ENCODE measurements at regions not wholly inside any gene's neighbourhood (a gene's known extent, or its start where the extent isn't known, plus 50 kb on each side); places are given as distances from the start of the nearest gene placed in this dataset.

DNA sequence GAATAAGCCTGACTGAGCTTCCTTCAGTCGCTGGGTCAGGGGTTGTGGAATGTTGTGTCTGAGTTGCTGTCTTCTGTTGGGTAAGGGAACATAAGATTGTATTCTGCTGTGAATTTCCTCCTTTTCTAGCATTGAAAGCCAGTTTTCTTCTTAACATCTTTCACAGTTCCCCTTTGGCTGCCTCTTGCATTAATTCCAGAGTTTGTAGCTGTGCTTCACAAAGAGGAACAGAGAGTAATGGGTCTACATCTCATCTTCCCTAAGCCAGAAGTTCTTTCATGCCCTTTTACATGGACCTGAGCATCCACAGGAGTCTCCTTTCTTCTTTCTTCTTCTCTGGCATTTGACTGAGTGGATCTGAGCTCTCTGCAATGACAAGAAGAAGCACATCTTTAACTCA lies 686.8 kb downstream of the KCTD16 start:
- no peak for DNase-seq (ENCODE audit: insufficient read length, low spot score)
- no peak for FAIRE-seq
- no peak for TF ChIP-seq POLR2A (IDR thresholded peaks at IDR 0.05; ENCODE audit: low read depth, low read length)

DNA sequence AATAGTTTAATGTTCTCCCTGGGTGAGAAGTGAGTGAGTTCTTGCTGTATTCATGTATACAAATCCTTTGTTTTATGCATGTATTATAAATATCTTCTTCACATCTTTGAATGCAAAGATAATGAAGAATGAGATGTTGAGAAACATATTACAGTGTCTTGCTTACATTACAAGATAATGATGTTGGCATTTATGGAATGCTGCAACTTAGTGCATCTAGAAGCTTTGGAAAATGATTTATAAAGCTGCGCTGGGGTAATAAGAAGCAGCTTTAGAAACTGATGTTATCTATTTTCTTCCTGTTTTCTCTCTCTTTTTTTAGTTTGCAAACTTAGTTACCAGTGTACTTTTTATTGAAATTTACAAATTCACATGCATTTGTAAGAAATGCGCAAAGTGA lies 673.4 kb downstream of the KCTD16 start:
- TF ChIP-seq POLR2A (IDR thresholded peaks at IDR 0.05; ENCODE audit: low read depth, low read length), result no peak
- no peak for FAIRE-seq
- no peak for DNase-seq (ENCODE audit: insufficient read length, low spot score)

DNA sequence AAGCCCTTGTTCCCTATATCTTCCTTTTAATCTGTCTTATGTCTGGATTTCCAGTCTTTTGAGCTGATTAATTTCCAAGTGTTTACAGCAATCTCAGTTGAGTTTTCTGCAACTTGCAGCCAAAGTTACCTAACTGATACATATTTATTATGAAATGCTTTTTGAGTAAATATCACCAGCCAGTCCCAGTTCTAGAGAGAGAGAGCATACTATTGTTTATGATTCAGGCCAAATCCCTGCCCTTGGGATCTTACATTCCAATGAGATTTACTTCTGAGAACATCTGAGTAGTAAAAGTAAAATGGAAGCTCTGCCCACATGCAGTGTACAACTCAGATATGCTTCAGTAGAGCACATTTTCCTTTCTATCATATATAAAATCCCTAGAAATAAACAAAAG lies 661.7 kb downstream of the KCTD16 start:
- FAIRE-seq (no peak), DNase-seq (ENCODE audit: insufficient read length, low spot score) (no peak)
- TF ChIP-seq POLR2A (IDR thresholded peaks at IDR 0.05; ENCODE audit: low read depth, low read length), result no peak

DNA sequence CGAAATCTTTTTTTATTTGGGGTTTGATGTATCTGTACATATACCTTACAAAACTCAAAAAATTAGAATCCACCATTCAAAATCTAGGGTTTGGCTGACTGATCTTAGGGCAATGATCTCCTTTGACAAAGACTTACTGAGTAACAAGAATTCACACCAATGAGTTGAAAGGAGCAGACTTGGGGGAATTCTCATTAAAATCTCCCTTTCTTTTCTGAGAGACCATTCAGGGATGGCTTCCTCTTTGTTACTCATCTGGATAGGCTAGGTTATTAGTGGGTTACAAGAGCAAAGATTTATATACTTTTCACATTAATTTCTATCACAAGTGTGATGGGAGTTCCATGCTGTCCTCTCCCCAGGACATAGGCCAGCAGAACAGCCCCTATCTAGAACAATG lies 661.0 kb downstream of the KCTD16 start:
- no peak for FAIRE-seq
- TF ChIP-seq POLR2A (IDR thresholded peaks at IDR 0.05; ENCODE audit: low read depth, low read length), result no peak
- no peak for DNase-seq (ENCODE audit: insufficient read length, low spot score)

DNA sequence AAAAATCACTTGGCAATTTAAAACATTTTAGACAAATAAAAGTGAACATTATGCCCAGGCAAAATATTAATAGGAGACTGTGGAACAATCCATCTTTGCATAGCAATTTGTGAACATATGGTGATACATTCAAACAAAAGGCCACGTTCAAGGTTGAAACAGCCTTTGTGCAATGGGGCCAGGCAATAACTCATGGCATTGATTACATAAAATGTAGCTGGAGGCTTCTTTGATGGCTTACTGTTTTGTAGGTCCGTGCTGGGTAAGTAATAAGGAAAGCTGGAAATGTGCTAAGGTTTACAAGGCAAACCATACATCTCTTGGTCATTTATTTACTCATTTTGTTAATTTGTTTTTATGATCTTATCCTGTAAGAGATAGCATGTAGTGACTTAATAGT lies 651.8 kb downstream of the KCTD16 start:
- TF ChIP-seq POLR2A (IDR thresholded peaks at IDR 0.05; ENCODE audit: low read depth, low read length), result no peak
- DNase-seq (ENCODE audit: insufficient read length, low spot score) (no peak), FAIRE-seq (no peak)

DNA sequence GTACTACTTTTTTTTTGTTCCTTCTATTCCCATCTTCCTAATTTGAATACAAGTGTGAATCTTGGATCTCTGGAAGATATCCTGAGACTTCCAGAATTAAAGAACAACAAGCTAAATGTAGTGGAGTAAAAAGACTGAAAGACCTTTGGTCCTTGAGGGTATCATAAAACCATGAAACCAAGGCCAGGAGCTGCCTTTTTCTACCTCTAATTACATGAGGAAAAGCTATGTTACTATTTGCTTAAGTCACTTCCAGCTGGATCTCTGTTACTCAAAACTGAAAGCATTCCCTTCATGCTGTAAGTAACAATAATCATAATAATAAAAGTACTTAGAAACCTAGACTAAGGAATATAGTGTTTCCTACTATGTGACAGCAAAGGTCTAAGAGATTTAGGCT lies 649.6 kb downstream of the KCTD16 start:
- no peak for FAIRE-seq
- DNase-seq (ENCODE audit: insufficient read length, low spot score), result no peak
- TF ChIP-seq POLR2A (IDR thresholded peaks at IDR 0.05; ENCODE audit: low read depth, low read length), result no peak

DNA sequence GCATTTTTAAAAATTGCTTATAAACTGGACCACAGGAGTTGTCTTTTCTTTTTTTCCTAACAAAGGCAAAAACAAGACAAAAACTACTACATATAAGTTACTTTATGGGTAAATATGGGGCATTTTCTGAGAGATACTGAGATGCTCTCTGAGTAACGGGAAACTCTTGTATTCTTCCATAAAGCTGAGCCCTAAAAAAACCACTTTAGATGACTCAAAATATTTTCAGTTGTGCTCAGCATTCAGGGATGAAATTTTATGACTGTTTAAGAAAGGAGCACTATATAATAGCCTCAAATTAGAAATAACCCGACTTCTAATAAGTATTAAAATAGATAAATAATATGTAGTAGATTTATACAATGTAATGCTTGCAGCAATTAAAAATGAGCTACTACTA lies 644.5 kb downstream of the KCTD16 start:
- TF ChIP-seq POLR2A (IDR thresholded peaks at IDR 0.05; ENCODE audit: low read depth, low read length), result no peak
- FAIRE-seq, result no peak
- no peak for DNase-seq (ENCODE audit: insufficient read length, low spot score)

DNA sequence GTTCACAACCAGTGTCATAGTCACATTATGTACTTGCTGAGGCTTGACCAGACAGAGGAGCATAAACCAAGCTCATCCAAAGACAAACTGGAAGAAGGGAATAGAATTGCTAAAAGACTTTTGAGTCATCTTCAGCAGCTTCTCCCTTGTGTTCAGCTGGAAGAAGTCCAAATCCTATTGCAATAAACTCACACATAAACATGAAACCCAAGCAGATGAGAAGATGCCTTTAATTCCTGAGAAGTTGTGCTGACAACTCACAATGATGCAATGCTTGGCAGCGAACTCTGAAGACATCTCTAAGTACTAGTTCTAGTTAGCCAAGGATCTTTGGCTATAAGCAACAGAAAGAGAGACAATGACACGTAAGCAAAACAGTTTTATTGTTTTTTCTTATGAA lies 642.1 kb downstream of the KCTD16 start:
- no peak for TF ChIP-seq POLR2A (IDR thresholded peaks at IDR 0.05; ENCODE audit: low read depth, low read length)
- DNase-seq (ENCODE audit: insufficient read length, low spot score) (no peak), FAIRE-seq (no peak)

DNA sequence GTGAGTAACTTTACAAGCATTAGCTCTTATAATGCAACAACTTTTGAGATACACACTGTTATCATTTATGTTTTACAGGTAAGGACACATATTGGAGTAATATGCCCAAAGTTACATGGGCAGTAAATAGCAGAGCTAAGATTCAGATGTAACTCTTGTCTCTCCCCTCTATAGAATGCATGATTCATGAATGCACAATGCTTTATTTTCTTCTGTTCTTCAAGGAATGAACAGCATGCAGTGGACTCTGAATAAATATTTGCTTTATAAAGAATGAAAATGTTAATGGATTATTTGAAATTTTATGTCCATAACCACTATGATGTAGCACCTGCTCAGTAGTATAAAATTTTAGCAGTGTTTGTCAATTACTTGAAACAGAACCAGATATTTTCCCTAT lies 629.5 kb downstream of the KCTD16 start:
- no peak for TF ChIP-seq POLR2A (IDR thresholded peaks at IDR 0.05; ENCODE audit: low read depth, low read length)
- FAIRE-seq (no peak), DNase-seq (ENCODE audit: insufficient read length, low spot score) (no peak)

DNA sequence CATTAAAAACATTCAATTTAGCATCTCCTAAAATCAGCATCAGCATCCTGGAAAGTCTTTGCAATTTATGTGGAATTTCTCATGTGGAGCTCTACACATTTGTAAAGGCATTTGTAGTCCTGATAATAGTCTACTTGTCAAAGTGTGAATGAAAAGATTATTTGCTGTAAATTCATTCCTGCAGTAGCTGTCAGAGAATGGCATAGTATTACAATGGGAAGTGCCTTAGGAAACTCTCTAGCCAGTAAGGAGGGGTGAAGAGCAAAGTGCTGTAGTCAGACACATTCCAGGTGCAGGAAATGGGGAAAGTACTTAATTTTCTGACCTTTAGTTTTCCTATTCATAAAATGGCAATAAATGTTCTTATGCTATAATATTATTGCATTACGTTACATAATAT lies 627.9 kb downstream of the KCTD16 start:
- no peak for TF ChIP-seq POLR2A (IDR thresholded peaks at IDR 0.05; ENCODE audit: low read depth, low read length)
- FAIRE-seq, result no peak
- no peak for DNase-seq (ENCODE audit: insufficient read length, low spot score)

DNA sequence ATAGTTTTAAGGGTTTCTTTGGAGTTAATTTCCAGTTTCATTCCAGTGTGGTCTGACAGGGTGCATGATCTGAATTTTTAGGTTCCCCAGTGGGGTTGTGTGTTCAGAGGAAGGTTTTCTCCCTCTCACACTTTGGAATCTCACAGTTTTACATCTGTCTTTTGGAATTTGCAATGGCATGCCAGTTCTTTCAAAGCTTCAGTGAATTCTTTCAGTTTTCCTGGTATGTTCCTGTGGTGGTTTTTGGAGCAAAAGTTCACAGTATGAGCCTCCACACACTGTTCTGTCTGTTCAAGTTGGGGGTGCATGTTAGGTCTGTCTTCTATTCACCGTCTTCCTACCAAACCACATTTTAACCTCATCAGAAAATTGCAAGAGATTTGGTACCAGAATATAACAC lies 624.2 kb downstream of the KCTD16 start:
- no peak for FAIRE-seq
- no peak for DNase-seq (ENCODE audit: insufficient read length, low spot score)
- TF ChIP-seq POLR2A (IDR thresholded peaks at IDR 0.05; ENCODE audit: low read depth, low read length), result no peak

DNA sequence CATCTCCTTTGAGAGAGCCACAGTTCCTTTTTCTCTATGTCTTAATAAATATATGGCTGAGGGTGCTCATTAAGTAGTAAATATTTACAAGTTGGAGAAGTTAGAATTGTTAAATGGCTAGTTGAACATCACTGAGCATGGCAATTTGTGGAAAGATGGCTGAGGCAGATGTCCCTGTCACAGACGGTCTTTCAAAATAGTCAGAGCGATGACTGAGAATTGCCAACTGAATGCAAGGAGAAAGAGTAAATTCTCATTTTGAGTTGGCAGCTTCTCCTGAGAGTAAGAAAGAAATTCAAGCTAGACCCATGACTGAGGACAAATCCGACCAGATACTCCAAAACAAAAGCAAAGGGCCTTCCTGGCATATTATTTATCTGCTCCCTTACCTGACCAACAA lies 617.9 kb downstream of the KCTD16 start:
- FAIRE-seq, result no peak
- no peak for DNase-seq (ENCODE audit: insufficient read length, low spot score)
- TF ChIP-seq POLR2A (IDR thresholded peaks at IDR 0.05; ENCODE audit: low read depth, low read length), result no peak

DNA sequence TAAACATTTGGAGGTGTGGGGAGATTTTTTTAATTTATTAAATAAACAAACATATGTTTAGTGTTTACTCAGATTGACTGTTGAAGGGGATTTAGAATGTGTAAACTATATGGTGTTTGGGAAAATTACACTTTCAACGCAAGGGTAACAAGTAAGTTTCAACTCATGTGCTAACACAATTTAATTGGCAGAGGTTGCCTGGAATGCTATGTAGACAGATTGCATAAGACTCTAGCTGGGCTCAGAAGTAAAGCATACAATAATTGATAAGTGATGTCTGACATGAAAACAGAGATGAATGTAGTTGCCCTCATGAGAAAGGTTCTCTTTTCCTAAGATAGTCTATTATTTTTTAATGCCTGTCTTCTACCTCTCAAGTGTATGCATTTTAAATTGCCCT lies 617.4 kb downstream of the KCTD16 start:
- no peak for TF ChIP-seq POLR2A (IDR thresholded peaks at IDR 0.05; ENCODE audit: low read depth, low read length)

DNA sequence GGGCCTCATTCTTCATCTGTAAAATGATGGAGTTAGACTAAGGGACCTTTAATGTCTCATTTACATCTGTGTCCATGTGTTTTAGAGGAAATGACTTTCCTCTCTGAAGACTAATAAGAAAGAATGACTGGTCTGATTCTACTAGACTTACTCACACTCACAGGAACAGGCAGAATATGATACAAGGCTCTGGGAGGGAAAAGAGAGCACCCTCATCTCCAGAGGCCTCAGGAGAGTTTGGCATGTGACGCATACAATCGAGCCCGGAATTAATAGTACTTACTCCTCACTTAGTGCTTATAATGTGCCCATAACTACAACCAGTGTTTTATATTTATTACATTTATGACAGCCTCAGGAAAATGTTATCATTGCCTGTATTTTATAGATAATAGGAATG lies 608.7 kb downstream of the KCTD16 start:
- no peak for TF ChIP-seq POLR2A (IDR thresholded peaks at IDR 0.05; ENCODE audit: low read depth, low read length)
- DNase-seq (ENCODE audit: insufficient read length, low spot score) (no peak), FAIRE-seq (no peak)

More for the DNA sequence above, 617.4 kb downstream of the KCTD16 start:
- FAIRE-seq (no peak), DNase-seq (ENCODE audit: insufficient read length, low spot score) (no peak)

DNA sequence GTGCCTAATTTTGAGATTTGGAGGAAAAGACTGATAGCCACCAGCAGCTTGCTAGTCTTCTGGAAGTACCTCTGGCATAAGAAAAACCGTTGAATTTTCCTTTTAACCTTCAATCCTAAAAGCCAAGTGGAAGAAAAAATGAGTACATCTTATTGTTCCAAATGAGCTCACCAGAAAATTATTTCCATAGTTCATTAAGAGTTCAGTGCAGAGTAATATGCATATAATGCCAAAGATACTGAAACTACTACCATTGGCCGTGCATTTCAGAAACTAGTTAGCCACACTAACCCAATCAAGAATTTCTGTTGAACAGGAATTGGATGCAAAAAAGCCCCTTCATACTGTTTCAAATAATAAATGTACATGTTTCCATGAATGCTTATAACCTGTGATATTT lies 607.9 kb downstream of the KCTD16 start:
- DNase-seq (ENCODE audit: insufficient read length, low spot score) (no peak), FAIRE-seq (no peak)
- no peak for TF ChIP-seq POLR2A (IDR thresholded peaks at IDR 0.05; ENCODE audit: low read depth, low read length)

DNA sequence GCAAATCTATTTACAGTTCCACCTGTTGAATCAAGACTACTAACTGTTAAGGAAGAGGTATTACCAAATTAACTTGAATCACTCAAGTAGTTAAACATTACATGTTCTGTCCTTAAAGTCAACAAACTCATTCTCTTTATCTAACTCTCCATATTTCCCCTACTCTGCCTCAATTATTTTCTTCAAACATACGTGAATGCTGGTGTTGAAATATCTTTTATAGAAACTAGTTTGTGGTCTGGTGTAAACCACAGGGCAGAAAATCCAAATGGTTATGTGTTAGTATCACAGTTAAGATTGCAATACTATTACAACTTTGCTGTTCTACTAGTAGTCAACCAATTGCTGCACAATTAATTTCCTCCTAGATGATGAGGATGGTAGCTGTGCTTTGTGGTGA lies 603.5 kb downstream of the KCTD16 start:
- FAIRE-seq (no peak), DNase-seq (ENCODE audit: insufficient read length, low spot score) (no peak)
- TF ChIP-seq POLR2A (IDR thresholded peaks at IDR 0.05; ENCODE audit: low read depth, low read length), result no peak

Measured in H54 (cell line).